Esophagus muscularis mucosa (tissue), 4 donors: ENCODE measurements at regions not wholly inside any gene's neighbourhood (a gene's known extent, or its start where the extent isn't known, plus 50 kb on each side); places are given as distances from the start of the nearest gene placed in this dataset.

ENCODE experiments used
- DNase-seq: peaks from one replicate; pipeline ENCODE4 v3.0.0-alpha.2; 2017; ENCODE audit errors: extremely low spot score
- H3K27ac ChIP-seq, 4 donors: fragments of 200-600 bp; sonication (generic); replicated peaks in 1 of 4; 1 replicate in 3 of 4; 2 replicates in 1 of 4; pipeline ENCODE4 v1.5.1; 2016 to 2019; ENCODE audit warnings: mild to moderate bottlenecking in 1 of 4
- H3K27me3 ChIP-seq, 4 donors: fragments of 200-600 bp; sonication (generic); one replicate each; pipeline versions ENCODE4 v1.5.1 to v1.6.0; 2016 to 2019
- H3K36me3 ChIP-seq, 4 donors: fragments of 200-600 bp; sonication (generic); one replicate each; pipeline ENCODE4 v1.5.1; 2016 to 2019
- H3K4me1 ChIP-seq, 4 donors: fragments of 200-600 bp; sonication (generic); one replicate each; pipeline ENCODE4 v1.5.1; 2016 to 2019
- H3K4me3 ChIP-seq, 4 donors: fragments of 200-600 bp; sonication (generic); 1 replicate in 2 of 4; 2 replicates in 2 of 4; pipeline ENCODE4 v1.5.1; 2016 to 2019; ENCODE audit warnings: mild to moderate bottlenecking in 4 of 4, moderate library complexity in 1 of 4
- H3K9me3 ChIP-seq, 4 donors: fragments of 200-600 bp; sonication (generic); 1 replicate in 3 of 4; 2 replicates in 1 of 4; pipeline ENCODE4 v1.5.1; 2016 to 2019
- CTCF ChIP-seq, 3 experiments: fragments of 200-600 bp in 2 of 3; fragments of 450-650 bp in 1 of 3; sonication (generic) in 2 of 3; IDR thresholded peaks; one replicate each; pipeline ENCODE4 v1.5.1; 2017 to 2019; ENCODE audit warnings: antibody characterized with exemption in 3 of 3, mild to moderate bottlenecking in 2 of 3, moderate library complexity in 1 of 3
- EP300 ChIP-seq: sonication (generic); formaldehyde crosslinking; IDR thresholded peaks from one replicate; pipeline ENCODE4 v1.6.1; 2017; ENCODE audit warnings: antibody characterized with exemption
- POLR2A ChIP-seq: fragments of 450-650 bp; IDR thresholded peaks from one replicate; pipeline ENCODE4 v1.6.1; 2017; ENCODE audit warnings: antibody characterized with exemption, moderate library complexity, mild to moderate bottlenecking, low read depth
- POLR2AphosphoS5 ChIP-seq, 2 donors: sonication (generic); formaldehyde crosslinking; IDR thresholded peaks; one replicate each; pipeline ENCODE4 v1.6.1; 2017; ENCODE audit warnings: antibody characterized with exemption in 2 of 2
- WGBS: methylation state at CpG from one replicate; pipeline ENCODE4 v1.1.5; 2018; 5-methylcytosine and 5-hydroxymethylcytosine counted together
- intact Hi-C: fragments of 100-400 bp; cut with DNase I; formaldehyde crosslinking; loops from one replicate; pipeline ENCODE4 v1.15.1; 2023

DNA sequence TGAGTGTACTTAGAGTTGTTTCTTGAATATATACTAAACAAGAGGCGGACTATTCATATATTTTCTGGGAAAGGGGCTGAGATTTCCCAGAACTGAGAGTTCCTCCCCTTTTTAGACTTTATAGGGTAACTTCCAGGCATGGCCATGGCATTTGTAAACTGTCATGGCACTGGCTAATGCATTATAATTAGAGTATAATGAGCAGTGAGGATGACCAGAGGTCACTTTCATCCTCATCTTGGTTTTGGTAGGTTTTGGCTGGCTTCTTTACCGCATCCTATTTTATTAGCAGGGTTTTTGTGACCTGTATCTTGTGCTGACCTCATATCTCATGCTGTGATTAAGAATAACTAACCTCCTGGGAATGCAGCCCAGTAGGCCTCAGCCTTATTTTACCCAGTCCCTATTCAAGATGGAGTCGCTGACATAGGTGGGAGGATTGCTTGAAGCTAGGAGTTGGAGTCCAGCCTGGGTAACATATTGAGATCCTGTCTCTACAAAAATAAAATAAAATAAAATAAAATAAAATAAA, 91.4 kb downstream of the MOBP start:
- intact Hi-C loops, result no loop called here
- DNase-seq, result no peak
- Histone ChIP-seq H3K27ac (no peak overlapping the region), H3K36me3 (no peaks in the 10 kb centered on the region), H3K4me1 (no peaks in the 10 kb centered on the region), H3K9me3 (no peaks in the 10 kb centered on the region), H3K4me3 (no peak overlapping the region), H3K27me3 (no peaks in the 10 kb centered on the region)
- no peak for TF ChIP-seq EP300
- TF ChIP-seq POLR2AphosphoS5 (IDR thresholded peaks at IDR 0.05), result no peak
- TF ChIP-seq POLR2A, result no peak
- no peak for TF ChIP-seq CTCF (IDR thresholded peaks at IDR 0.05)
- WGBS, result 87% methylated on average over 3 of the region's 3 CpGs

DNA sequence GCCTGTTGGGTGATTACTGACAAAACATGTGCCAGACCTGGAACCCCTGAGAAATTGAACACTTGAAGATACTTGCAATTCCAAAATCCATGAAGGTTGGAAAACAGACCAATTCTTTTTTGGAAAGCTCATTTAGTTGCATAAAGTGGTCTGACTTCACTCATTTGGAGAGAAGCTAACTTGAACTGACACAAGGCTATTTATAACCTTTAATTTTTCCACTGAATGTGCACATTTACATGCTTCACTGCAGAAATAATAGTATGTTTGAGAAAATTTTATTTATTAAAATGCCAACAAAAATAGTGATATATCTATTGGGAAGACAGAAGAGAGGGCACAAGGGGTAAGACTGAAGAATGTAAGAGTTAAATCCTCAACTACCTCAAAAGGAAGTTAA, 92.1 kb downstream of the MOBP start:
- Histone ChIP-seq H3K4me3 (no peak overlapping the region), H3K9me3 (no peaks in the 10 kb centered on the region), H3K36me3 (no peaks in the 10 kb centered on the region), H3K4me1 (no peaks in the 10 kb centered on the region), H3K27ac (no peak overlapping the region), H3K27me3 (no peaks in the 10 kb centered on the region)
- no peak for DNase-seq
- intact Hi-C loops, result no loop called here
- TF ChIP-seq EP300 (no peak), POLR2AphosphoS5 (IDR thresholded peaks at IDR 0.05) (no peak), POLR2A (no peak), CTCF (IDR thresholded peaks at IDR 0.05) (no peak)

DNA sequence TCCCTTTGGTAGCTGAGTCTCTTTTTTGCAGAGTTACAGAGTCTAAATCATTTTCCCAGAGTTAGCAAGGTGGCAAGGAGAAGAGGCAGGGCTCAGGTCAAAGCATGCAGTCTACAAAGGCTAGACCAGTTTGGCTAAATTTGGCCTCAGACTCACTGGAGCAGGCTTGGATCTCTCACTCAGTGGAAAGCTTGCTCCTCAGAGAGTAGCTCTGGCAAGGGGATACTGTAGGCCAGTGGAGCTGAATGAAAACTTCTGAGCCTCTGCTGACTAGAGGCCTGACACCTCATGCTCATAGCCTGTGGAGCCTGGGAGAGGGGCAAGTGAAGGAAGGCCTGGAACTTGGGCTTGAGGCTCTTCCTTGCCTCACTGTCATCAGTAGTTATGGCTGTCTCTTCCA, 101.0 kb downstream of the MOBP start:
- no peak overlapping the region for H3K4me3 ChIP-seq
- H3K4me1 ChIP-seq, result no peaks in the 10 kb centered on the region
- H3K9me3 ChIP-seq, result no peaks in the 10 kb centered on the region
- DNase-seq, result no peak
- intact Hi-C loops, result no loop called here
- no peaks in the 10 kb centered on the region for H3K27me3 ChIP-seq
- H3K27ac ChIP-seq, result no peak overlapping the region
- no peaks in the 10 kb centered on the region for H3K36me3 ChIP-seq
- TF ChIP-seq EP300 (no peak), POLR2A (no peak), POLR2AphosphoS5 (IDR thresholded peaks at IDR 0.05) (no peak), CTCF (IDR thresholded peaks at IDR 0.05) (no peak)

GRCh38 chr3:39569095-39569494, 101.6 kb downstream of the MOBP start:
- Histone ChIP-seq H3K4me1 (no peaks in the 10 kb centered on the region), H3K36me3 (no peaks in the 10 kb centered on the region), H3K27me3 (no peaks in the 10 kb centered on the region), H3K9me3 (no peaks in the 10 kb centered on the region), H3K4me3 (no peak overlapping the region), H3K27ac (no peak overlapping the region)
- 100% methylated on average over 1 of the region's 2 CpGs for WGBS
- intact Hi-C loops, result no loop called here
- TF ChIP-seq CTCF (IDR thresholded peaks at IDR 0.05) (no peak), POLR2AphosphoS5 (IDR thresholded peaks at IDR 0.05) (no peak), EP300 (no peak), POLR2A (no peak)
- no peak for DNase-seq

DNA sequence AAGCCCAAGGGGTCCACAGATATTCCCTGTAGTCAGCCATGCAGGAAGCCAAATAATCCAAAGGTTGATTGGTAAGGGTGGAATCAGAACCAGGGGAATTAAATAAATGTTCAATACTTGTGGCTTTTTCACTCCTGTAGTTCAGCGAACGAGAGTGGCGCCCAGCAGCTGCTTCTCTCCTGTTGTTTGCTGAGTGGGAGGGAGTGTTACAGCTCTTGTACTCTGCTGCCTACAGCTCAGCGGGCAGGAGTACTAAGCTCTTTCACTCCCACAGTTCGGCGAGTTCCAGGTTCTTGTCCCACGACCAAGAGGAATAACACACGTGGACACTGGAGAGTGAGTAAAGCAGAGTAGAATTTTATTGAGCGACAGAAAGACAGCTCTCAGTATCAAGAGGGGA, 105.9 kb downstream of the MOBP start:
- DNase-seq, result no peak
- TF ChIP-seq POLR2A (no peak), POLR2AphosphoS5 (IDR thresholded peaks at IDR 0.05) (no peak), EP300 (no peak), CTCF (IDR thresholded peaks at IDR 0.05) (no peak)
- no peaks in the 10 kb centered on the region for H3K4me1 ChIP-seq
- intact Hi-C loops, result no loop called here
- H3K27me3 ChIP-seq, result no peaks in the 10 kb centered on the region
- no peaks in the 10 kb centered on the region for H3K36me3 ChIP-seq
- no peak overlapping the region for H3K27ac ChIP-seq
- H3K4me3 ChIP-seq, result no peak overlapping the region
- no peaks in the 10 kb centered on the region for H3K9me3 ChIP-seq
- 88% methylated on average over 9 of the region's 9 CpGs for WGBS
